K562 (cell line): ENCODE measurements at regions not wholly inside any gene's neighbourhood (a gene's known extent, or its start where the extent isn't known, plus 50 kb on each side); places are given as distances from the start of the nearest gene placed in this dataset.

ENCODE experiments used
- ATAC-seq: fragments of 200-7000 bp; cut with Tn5 transposase; 3 replicates; pipeline ENCODE4 v1.9.1; 2020; ENCODE audit warnings: moderate library complexity
- BruUV-seq: library from RNA; stranded (reverse); fragments of 400-500 nt; replicated peaks from 2 replicates; lab custom pipeline; 2021; lab: Mats Ljungman, UMichigan
- CTCF ChIA-PET: fragments of 300-600 bp; formaldehyde crosslinking; extraction: SDS; loops from one replicate; lab custom pipeline; 2021; ENCODE audit warnings: low intra/inter-chr PET ratio; lab: Yijun Ruan, JAX
- POLR2A ChIA-PET: fragments of 300-600, 350-650 bp; sonication (Branson Sonifier 250); formaldehyde crosslinking; extraction: SDS; loops from one replicate; lab custom pipeline; 2021; ENCODE audit warnings: antibody characterized with exemption, inconsistent platforms; lab: Yijun Ruan, JAX
- DNase-seq, 4 experiments: peaks; one replicate each; pipeline versions ENCODE4 v3.0.0 to v3.0.0-alpha.2; 2011 to 2018; ENCODE audit warnings: low spot score in 3 of 4, mixed read lengths in 3 of 4; ENCODE audit errors: extremely low read depth in 1 of 4
- FAIRE-seq: peaks from 2 replicates; lab custom pipeline; 2011; peaks lifted over from hg19 to GRCh38; lab: Jason Lieb, UNC
- H2AFZ ChIP-seq: 2 replicates; pipeline ENCODE4 v1.6.0; 2011; ENCODE audit warnings: low read depth, low read length, control low read depth, inconsistent platforms
- H3K27ac ChIP-seq: fragments of 200-600 bp; 3 replicates; pipeline ENCODE4 v1.8.0; 2011; ENCODE audit warnings: low read depth, mild to moderate bottlenecking, control low read depth, inconsistent platforms, low read length, moderate library complexity, mixed read lengths; ENCODE audit errors: extremely low read depth
- H3K27me3 ChIP-seq, 2 experiments: fragments of 300-600 bp in 1 of 2; 2 replicates in 1 of 2; 3 replicates in 1 of 2; pipeline versions ENCODE4 v1.6.0 to v1.8.0; 2011; ENCODE audit warnings: inconsistent platforms in 2 of 2, low read length in 2 of 2, mild to moderate bottlenecking in 1 of 2, mixed read lengths in 1 of 2, moderate library complexity in 1 of 2; ENCODE audit not compliant: control insufficient read depth in 2 of 2, insufficient read depth in 2 of 2
- H3K36me3 ChIP-seq: fragments of 300-600 bp; 3 replicates; pipeline ENCODE4 v1.8.0; 2011; ENCODE audit warnings: mild to moderate bottlenecking, low read length, inconsistent platforms; ENCODE audit not compliant: control insufficient read depth, insufficient read depth
- H3K4me1 ChIP-seq, 2 experiments: fragments of 200-600 bp in 1 of 2; replicated peaks in 1 of 2; 2 replicates in 1 of 2; 3 replicates in 1 of 2; pipeline versions ENCODE4 v1.5.1 to v1.8.0; 2011; ENCODE audit warnings: inconsistent platforms in 2 of 2, low read length in 2 of 2, mild to moderate bottlenecking in 1 of 2, mixed read lengths in 1 of 2, moderate library complexity in 1 of 2; ENCODE audit not compliant: control insufficient read depth in 2 of 2, insufficient read depth in 2 of 2
- H3K4me2 ChIP-seq: 2 replicates; pipeline ENCODE4 v1.6.1; 2011; ENCODE audit warnings: low read length, control low read depth, inconsistent platforms, mixed read lengths; ENCODE audit not compliant: insufficient read depth
- H3K4me3 ChIP-seq: fragments of 200-600 bp; sonication (generic), shearing (Covaris generic); 2 replicates; pipeline ENCODE4 v1.5.1; 2016; ENCODE audit warnings: control low read depth, inconsistent platforms
- H3K79me2 ChIP-seq: fragments of 200-600 bp; 3 replicates; pipeline ENCODE4 v1.8.0; 2011; ENCODE audit warnings: low read length, inconsistent platforms; ENCODE audit not compliant: control insufficient read depth, insufficient read depth
- H3K9ac ChIP-seq, 2 experiments: 2 replicates each; pipeline versions ENCODE4 v1.6.0 to v1.6.1; 2011; ENCODE audit warnings: low read depth in 2 of 2, low read length in 2 of 2, control low read depth in 1 of 2, inconsistent platforms in 1 of 2, mild to moderate bottlenecking in 1 of 2, mixed read lengths in 1 of 2; ENCODE audit not compliant: insufficient read depth in 1 of 2
- H3K9me1 ChIP-seq: one replicate; pipeline ENCODE4 v1.6.0; 2011; ENCODE audit warnings: inconsistent platforms, mild to moderate bottlenecking, low read length, moderate library complexity; ENCODE audit not compliant: control insufficient read depth, insufficient read depth
- H3K9me3 ChIP-seq: replicated peaks from 2 replicates; pipeline ENCODE4 v1.5.1; 2011; ENCODE audit warnings: low read depth, low read length, inconsistent platforms; ENCODE audit not compliant: control insufficient read depth, insufficient read depth
- H4K20me1 ChIP-seq: replicated peaks from 2 replicates; pipeline ENCODE4 v1.6.1; 2011; ENCODE audit warnings: low read length, inconsistent platforms, mixed read lengths; ENCODE audit not compliant: control insufficient read depth, insufficient read depth
- BDP1 ChIP-seq: IDR thresholded peaks from 3 replicates; pipeline ENCODE4 v1.6.1; 2011; ENCODE audit not compliant: insufficient read length, insufficient read depth
- EP300 ChIP-seq: IDR thresholded peaks from 2 replicates; pipeline ENCODE4 v1.6.1; 2012; ENCODE audit warnings: low read length, improper control_type of control experiment
- MCM3 ChIP-seq: fragments of 450-650 bp; IDR thresholded peaks from 2 replicates; pipeline ENCODE4 v1.6.1; 2016
- PTRF ChIP-seq: fragments of 450-650 bp; IDR thresholded peaks from 2 replicates; pipeline ENCODE4 v1.6.1; 2016; ENCODE audit warnings: mild to moderate bottlenecking, missing genetic modification characterization, missing compliant biosample characterization
- RFX1 ChIP-seq: fragments of 450-650 bp; IDR thresholded peaks from 2 replicates; pipeline ENCODE4 v1.6.1; 2016; ENCODE audit warnings: mild to moderate bottlenecking, moderate library complexity
- SP1 ChIP-seq: sonication (generic); formaldehyde crosslinking; IDR thresholded peaks from 2 replicates; pipeline ENCODE4 v1.8.1; 2022; ENCODE audit warnings: mild to moderate bottlenecking, missing genetic modification reagents
- XRCC3 ChIP-seq: fragments of 450-650 bp; IDR thresholded peaks from 2 replicates; pipeline ENCODE4 v1.6.1; 2017; ENCODE audit warnings: mild to moderate bottlenecking, moderate library complexity
- ZNF253 ChIP-seq: fragments of 250-450 bp; sonication (Bioruptor Pico); conservative IDR thresholded peaks from 2 replicates; pipeline ENCODE4 v1.6.1; 2021; ENCODE audit warnings: mild to moderate bottlenecking
- WGBS: fragments of 100-300 bp; shearing (Covaris generic); methylation state at CpG from one replicate; pipeline ENCODE4 v1.1.6; 2016; ENCODE audit warnings: low coverage, mixed read lengths; ENCODE audit not compliant: insufficient coverage; ENCODE audit errors: missing lambda C conversion rate; 5-methylcytosine and 5-hydroxymethylcytosine counted together
- in situ Hi-C: fragments of 300-500 bp; cut with MboI; formaldehyde crosslinking; loops from 4 replicates; pipeline ENCODE4 v1.15.0; 2018; ENCODE audit warnings: inconsistent platforms, mixed read lengths
- intact Hi-C: fragments of 100-400 bp; cut with micrococcal nuclease; formaldehyde crosslinking; loops from 2 replicates; pipeline ENCODE4 v1.14.2; 2022

- Histone ChIP-seq H3K4me1 (no peaks in the 10 kb centered on the region), H3K9me1 (no peaks in the 10 kb centered on the region), H3K36me3 (no peaks in the 10 kb centered on the region), H3K4me3 (no peak overlapping the region), H3K27ac (no peak overlapping the region), H3K27me3 (no peaks in the 10 kb centered on the region), H4K20me1 (no peaks in the 10 kb centered on the region), H3K9me3 (no peaks in the 10 kb centered on the region), H3K9ac (no peak overlapping the region), H3K4me2 (no peak overlapping the region), H2AFZ (no peak overlapping the region), H3K79me2 (no peaks in the 10 kb centered on the region)
- in situ Hi-C loops = no loop called here
- intact Hi-C loops = no loop called here
- TF ChIP-seq MCM3 (no peak), XRCC3 (no peak)
- ATAC-seq (no peak), FAIRE-seq (no peak), DNase-seq (no peak)
- WGBS = 0% methylated on average over 2 of the region's 2 CpGs
- ChIA-PET CTCF (no interaction called here), POLR2A (no interaction called here)
- BruUV-seq = no TSS peak
Observed at GRCh38 chr10:111522551-111522950, 445.7 kb downstream of the ADRA2A start.

- TF ChIP-seq PTRF (tag) (no peak), EP300 (no peak), BDP1 (no peak), RFX1 (no peak), ZNF253 (CRISPR knock-in tag) (no peak), SP1 (CRISPR knock-in tag) (no peak)
- ChIA-PET CTCF (no interaction called here), POLR2A (no interaction called here)
- no peaks in the 10 kb centered on the region for H3K9me3 ChIP-seq
- H3K27ac ChIP-seq = no peak overlapping the region
- no TSS peak for BruUV-seq
- DNase-seq = no peak
- H3K4me3 ChIP-seq = no peak overlapping the region
- no peaks in the 10 kb centered on the region for H3K4me1 ChIP-seq
- H4K20me1 ChIP-seq = no peaks in the 10 kb centered on the region
- H3K4me2 ChIP-seq = no peak overlapping the region
- no peak for ATAC-seq
- no peak for FAIRE-seq
- no peak overlapping the region for H2AFZ ChIP-seq
- no peaks in the 10 kb centered on the region for H3K79me2 ChIP-seq
- H3K36me3 ChIP-seq = no peaks in the 10 kb centered on the region
- intact Hi-C loops = no loop called here
- no peaks in the 10 kb centered on the region for H3K27me3 ChIP-seq
- in situ Hi-C loops = no loop called here
- H3K9me1 ChIP-seq = no peaks in the 10 kb centered on the region
- 0% methylated on average over 1 of the region's 2 CpGs for WGBS
- no peak overlapping the region for H3K9ac ChIP-seq
Observed at GRCh38 chr10:111523016-111523415, 446.2 kb downstream of the ADRA2A start.
